A549 (cell line): ENCODE measurements at regions not wholly inside any gene's neighbourhood (a gene's known extent, or its start where the extent isn't known, plus 50 kb on each side); places are given as distances from the start of the nearest gene placed in this dataset.

Source experiments
- ATAC-seq, 2 experiments: fragments of 200-7000 bp in 1 of 2; fragments of >200 bp in 1 of 2; cut with Nextera tagmentation in 1 of 2; cut with Tn5 transposase in 1 of 2; 3 replicates each; pipeline versions ENCODE4 v1.8.0 to v1.9.1; 2018 to 2020; ENCODE audit warnings: mild to moderate bottlenecking in 1 of 2, moderate library complexity in 1 of 2
- CTCF ChIA-PET: fragments of 300-600 bp; sonication (Branson Sonifier 250); formaldehyde crosslinking; extraction: SDS; loops from one replicate; lab custom pipeline; 2021; ENCODE audit warnings: antibody characterized with exemption, inconsistent platforms; lab: Yijun Ruan, JAX
- POLR2A ChIA-PET: fragments of 350-600 bp; formaldehyde crosslinking; extraction: SDS; loops from one replicate; lab custom pipeline; 2021; ENCODE audit warnings: antibody characterized with exemption, inconsistent platforms; lab: Yijun Ruan, JAX
- DNase-seq, 2 experiments: peaks; one replicate each; pipeline versions ENCODE4 v3.0.0 to v3.0.0-alpha.2; 2011 to 2016; ENCODE audit warnings: low read depth in 1 of 2, low spot score in 1 of 2
- FAIRE-seq: peaks from 2 replicates; lab custom pipeline; 2011; peaks lifted over from hg19 to GRCh38; lab: Jason Lieb, UNC
- H3K27ac ChIP-seq, 2 experiments: fragments of >200 bp; sonication (Bioruptor Twin); formaldehyde crosslinking; 3 replicates each; pipeline ENCODE4 v1.5.1; 2016 to 2017
- H3K4me1 ChIP-seq: fragments of >200 bp; sonication (Bioruptor Twin); formaldehyde crosslinking; 3 replicates; pipeline ENCODE4 v1.6.1; 2016
- H3K4me2 ChIP-seq: fragments of >200 bp; sonication (Bioruptor Twin); formaldehyde crosslinking; 3 replicates; pipeline ENCODE4 v1.6.1; 2016
- H3K4me3 ChIP-seq: fragments of >200 bp; sonication (Bioruptor Twin); formaldehyde crosslinking; 3 replicates; pipeline ENCODE4 v1.5.1; 2016
- H3K9me3 ChIP-seq: fragments of >200 bp; sonication (Bioruptor Twin); formaldehyde crosslinking; 3 replicates; pipeline ENCODE4 v1.6.1; 2016
- CEBPB ChIP-seq, 2 experiments: fragments of >200 bp in 1 of 2; sonication (Bioruptor Twin) in 1 of 2; formaldehyde crosslinking in 1 of 2; IDR thresholded peaks; 2 replicates each; pipeline ENCODE4 v1.6.1; 2012 to 2016
- ESRRA ChIP-seq: fragments of 150-350 bp; IDR thresholded peaks from 2 replicates; pipeline ENCODE4 v1.6.1; 2014; ENCODE audit warnings: mild to moderate bottlenecking, low read length, borderline replicate concordance
- FOXS1 ChIP-seq: fragments of 250-450 bp; sonication (Bioruptor Pico); IDR thresholded peaks from 2 replicates; pipeline ENCODE4 v1.5.0; 2020; ENCODE audit warnings: mild to moderate bottlenecking, moderate library complexity
- GATA3 ChIP-seq: IDR thresholded peaks from 2 replicates; pipeline ENCODE4 v1.6.1; 2012; ENCODE audit warnings: borderline replicate concordance
- HEYL ChIP-seq: fragments of 250-450 bp; sonication (Bioruptor Pico); IDR thresholded peaks from 2 replicates; pipeline ENCODE4 v1.8.0; 2021; ENCODE audit warnings: mild to moderate bottlenecking, moderate library complexity
- HOXB13 ChIP-seq: fragments of 250-450 bp; sonication (Bioruptor Pico); IDR thresholded peaks from 2 replicates; pipeline ENCODE4 v1.5.0; 2020; ENCODE audit warnings: low read depth, mild to moderate bottlenecking, moderate library complexity
- HOXB5 ChIP-seq: fragments of 250-450 bp; sonication (Bioruptor Pico); IDR thresholded peaks from 2 replicates; pipeline ENCODE4 v1.5.0; 2020; ENCODE audit warnings: mild to moderate bottlenecking, moderate library complexity
- JUNB ChIP-seq: fragments of >200 bp; sonication (Bioruptor Twin); formaldehyde crosslinking; IDR thresholded peaks from 2 replicates; pipeline ENCODE4 v1.6.1; 2016
- KDM5A ChIP-seq: fragments of 200-600 bp; sonication (generic); IDR thresholded peaks from 2 replicates; pipeline ENCODE4 v1.6.1; 2016; ENCODE audit warnings: antibody characterized with exemption, mild to moderate bottlenecking
- MAFK ChIP-seq: fragments of 450-650 bp; IDR thresholded peaks from 2 replicates; pipeline ENCODE4 v1.6.1; 2014; ENCODE audit not compliant: partially characterized antibody
- MYC ChIP-seq: IDR thresholded peaks from 2 replicates; pipeline ENCODE4 v1.6.1; 2012; ENCODE audit warnings: mild to moderate bottlenecking, inconsistent platforms, low read length, improper control_type of control experiment, borderline replicate concordance
- POLR2A ChIP-seq: IDR thresholded peaks from 2 replicates; pipeline ENCODE4 v1.6.1; 2012; ENCODE audit warnings: mild to moderate bottlenecking, low read length
- RAD21 ChIP-seq, 2 experiments: fragments of >200 bp in 1 of 2; sonication (Bioruptor Twin) in 1 of 2; formaldehyde crosslinking in 1 of 2; IDR thresholded peaks in 1 of 2; conservative IDR thresholded peaks in 1 of 2; 2 replicates in 1 of 2; 3 replicates in 1 of 2; pipeline ENCODE4 v1.6.1; 2012 to 2018; ENCODE audit warnings: inconsistent platforms in 1 of 2
- RCOR1 ChIP-seq: fragments of 150-350 bp; IDR thresholded peaks from 2 replicates; pipeline ENCODE4 v1.6.1; 2014; ENCODE audit warnings: antibody characterized with exemption, low read length, low read depth
- ZNF302 ChIP-seq: fragments of 250-450 bp; sonication (Bioruptor Pico); IDR thresholded peaks from 2 replicates; pipeline ENCODE4 v1.9.0; 2021; ENCODE audit warnings: inconsistent platforms, mild to moderate bottlenecking, moderate library complexity
- WGBS: methylation state at CpG from one replicate; pipeline ENCODE4 v1.1.6; 2017; ENCODE audit errors: missing lambda C conversion rate; 5-methylcytosine and 5-hydroxymethylcytosine counted together
- TF ChIP-seq, protein P1 (sequence below): IDR thresholded peaks from 2 replicates; pipeline ENCODE4 v1.6.1; 2012
- TF ChIP-seq, protein P2 (sequence below): fragments of 450-650 bp; IDR thresholded peaks from 2 replicates; pipeline ENCODE4 v1.6.1; 2014; ENCODE audit warnings: antibody characterized with exemption
- TF ChIP-seq, protein P3 (sequence below): fragments of 250-450 bp; sonication (Bioruptor Pico); IDR thresholded peaks from 2 replicates; pipeline ENCODE4 v1.5.0; 2020; ENCODE audit warnings: low read depth, mild to moderate bottlenecking, moderate library complexity

DNA sequence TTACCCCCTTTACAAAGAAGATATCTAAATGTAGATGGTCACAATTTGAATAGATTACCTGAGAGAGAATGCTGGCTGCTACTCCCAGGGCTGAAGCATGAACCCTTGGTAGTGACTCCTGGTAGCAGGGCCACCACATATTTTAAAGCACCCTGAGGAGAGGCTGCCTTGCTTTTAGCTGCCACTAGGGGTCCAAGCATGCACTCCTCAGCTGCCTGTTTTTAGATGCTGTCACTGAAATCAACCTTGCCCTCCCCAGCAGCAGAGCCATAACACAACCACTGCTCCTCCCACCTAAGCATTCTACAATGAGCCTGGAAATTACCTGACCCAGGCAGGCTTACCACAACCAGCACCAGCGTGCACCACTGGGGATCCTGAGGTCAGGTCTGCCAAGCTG is 850.9 kb downstream of the FAM133A start:
- CTCF ChIA-PET, result no interaction called here
- POLR2A ChIA-PET, result no interaction called here
- no peak for DNase-seq

DNA sequence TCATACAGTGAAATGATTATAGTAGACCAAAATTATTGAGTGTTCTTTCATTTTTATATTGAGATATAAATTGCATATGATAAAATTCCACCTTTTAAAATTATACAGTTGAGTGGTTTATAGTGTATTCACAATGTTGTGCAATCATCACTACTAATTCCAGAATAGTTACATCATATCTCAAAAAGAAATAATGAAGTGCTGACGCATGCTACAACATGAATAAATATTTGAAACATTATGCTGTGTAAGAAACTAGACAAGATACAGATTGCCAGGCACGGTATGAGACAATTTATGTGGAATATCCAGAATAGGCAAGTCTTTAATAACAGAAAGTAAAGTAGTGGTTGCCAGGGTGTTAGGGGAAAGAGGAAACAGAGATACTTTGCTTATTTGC is 871.7 kb downstream of the FAM133A start:
- Histone ChIP-seq H3K4me2 (no peak overlapping the region), H3K4me1 (no peaks in the 10 kb centered on the region), H3K9me3 (no peaks in the 10 kb centered on the region), H3K4me3 (no peak overlapping the region), H3K27ac (no peak overlapping the region)
- 24% methylated on average over 2 of the region's 2 CpGs for WGBS
- no peak for DNase-seq
- no peak for ATAC-seq
- POLR2A ChIA-PET, result no interaction called here
- TF ChIP-seq HOXB13 (CRISPR knock-in tag) (no peak), MYC (no peak), RCOR1 (no peak)
- FAIRE-seq, result no peak
- CTCF ChIA-PET, result no interaction called here

More for the DNA sequence above, 850.9 kb downstream of the FAM133A start:
- ATAC-seq (no peak), FAIRE-seq (no peak)
- no peaks in the 10 kb centered on the region for H3K4me1 ChIP-seq
- H3K4me3 ChIP-seq, result no peak overlapping the region
- TF ChIP-seq MYC, result no peak
- TF ChIP-seq JUNB, result no peak
- no peak for TF ChIP-seq ESRRA
- TF ChIP-seq, protein P1, sequence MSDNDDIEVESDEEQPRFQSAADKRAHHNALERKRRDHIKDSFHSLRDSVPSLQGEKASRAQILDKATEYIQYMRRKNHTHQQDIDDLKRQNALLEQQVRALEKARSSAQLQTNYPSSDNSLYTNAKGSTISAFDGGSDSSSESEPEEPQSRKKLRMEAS, result no peak
- TF ChIP-seq, protein P2, sequence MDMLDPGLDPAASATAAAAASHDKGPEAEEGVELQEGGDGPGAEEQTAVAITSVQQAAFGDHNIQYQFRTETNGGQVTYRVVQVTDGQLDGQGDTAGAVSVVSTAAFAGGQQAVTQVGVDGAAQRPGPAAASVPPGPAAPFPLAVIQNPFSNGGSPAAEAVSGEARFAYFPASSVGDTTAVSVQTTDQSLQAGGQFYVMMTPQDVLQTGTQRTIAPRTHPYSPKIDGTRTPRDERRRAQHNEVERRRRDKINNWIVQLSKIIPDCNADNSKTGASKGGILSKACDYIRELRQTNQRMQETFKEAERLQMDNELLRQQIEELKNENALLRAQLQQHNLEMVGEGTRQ, result no peak
- TF ChIP-seq HOXB5 (CRISPR knock-in tag), result no peak
- no peak for TF ChIP-seq MAFK
- TF ChIP-seq RAD21 (conservative IDR thresholded peaks at IDR 0.05 in 1 of 2, IDR thresholded peaks at IDR 0.05 in 1 of 2), result no peak
- no peak for TF ChIP-seq KDM5A
- TF ChIP-seq GATA3, result no peak
- TF ChIP-seq RCOR1, result no peak
- no peak for TF ChIP-seq POLR2A
- no peak overlapping the region for H3K4me2 ChIP-seq
- no peaks in the 10 kb centered on the region for H3K9me3 ChIP-seq
- H3K27ac ChIP-seq, result no peak overlapping the region
- no CpG with 5 or more reads among the region's 1 CpG for WGBS

DNA sequence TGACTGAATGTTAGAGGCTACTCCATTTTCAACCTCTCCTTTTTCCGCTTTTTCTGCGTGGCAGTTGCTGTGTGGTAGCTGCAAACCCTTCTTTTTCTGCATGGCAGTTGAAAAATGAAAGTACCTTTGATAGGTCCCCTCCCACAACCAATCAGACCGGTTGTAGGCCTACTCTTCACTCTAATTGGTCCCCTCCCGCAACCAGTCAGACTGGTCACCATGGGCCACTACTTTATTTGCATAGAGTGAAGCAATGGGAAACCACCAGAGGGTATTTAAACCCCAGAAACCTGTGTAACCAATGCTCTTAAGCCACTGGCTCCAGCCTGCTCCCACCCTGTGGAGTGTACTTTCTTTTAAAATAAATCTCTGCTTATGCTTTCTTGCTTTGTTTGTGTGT is 877.8 kb downstream of the FAM133A start:
- DNase-seq (no peak), ATAC-seq (no peak), FAIRE-seq (no peak)
- ChIA-PET CTCF (no interaction called here), POLR2A (no interaction called here)
- TF ChIP-seq ESRRA, result no peak
- Histone ChIP-seq H3K27ac (no peak overlapping the region), H3K9me3 (no peaks in the 10 kb centered on the region), H3K4me1 (no peaks in the 10 kb centered on the region), H3K4me3 (no peak overlapping the region), H3K4me2 (no peak overlapping the region)
- 40% methylated on average over 4 of the region's 4 CpGs for WGBS

DNA sequence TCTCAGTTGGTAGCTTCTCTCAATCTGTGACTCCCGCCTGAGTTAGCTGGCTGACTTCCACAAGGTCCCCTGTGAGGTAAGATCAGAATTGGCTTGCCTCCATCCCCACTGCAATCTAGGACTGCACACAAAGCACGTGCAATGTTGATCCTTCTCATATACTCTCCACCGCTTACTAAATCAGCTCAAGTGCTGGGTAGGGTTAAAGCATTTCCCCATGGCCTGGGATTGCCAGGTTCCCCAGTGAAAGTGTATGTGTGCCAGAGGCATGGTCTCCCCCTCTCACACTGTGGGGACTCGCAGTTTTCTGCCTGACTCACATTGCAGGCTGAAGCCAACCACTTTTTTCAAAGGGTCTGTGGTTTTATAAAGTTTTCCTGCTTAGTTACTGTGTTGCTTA is 886.9 kb downstream of the FAM133A start:
- FAIRE-seq, result no peak

More for the DNA sequence above, 886.9 kb downstream of the FAM133A start:
- no peaks in the 10 kb centered on the region for H3K4me1 ChIP-seq
- ChIA-PET POLR2A (no interaction called here), CTCF (no interaction called here)
- ATAC-seq (no peak), DNase-seq (no peak)
- no peaks in the 10 kb centered on the region for H3K9me3 ChIP-seq
- 34% methylated on average over 4 of the region's 4 CpGs for WGBS
- no peak overlapping the region for H3K4me3 ChIP-seq
- no peak overlapping the region for H3K27ac ChIP-seq
- TF ChIP-seq ZNF302 (CRISPR knock-in tag) (no peak), CEBPB (IDR thresholded peaks at IDR 0.05) (no peak), FOXS1 (CRISPR knock-in tag) (no peak), HEYL (CRISPR knock-in tag) (no peak), POLR2A (no peak), RCOR1 (no peak)
- TF ChIP-seq, protein P3, sequence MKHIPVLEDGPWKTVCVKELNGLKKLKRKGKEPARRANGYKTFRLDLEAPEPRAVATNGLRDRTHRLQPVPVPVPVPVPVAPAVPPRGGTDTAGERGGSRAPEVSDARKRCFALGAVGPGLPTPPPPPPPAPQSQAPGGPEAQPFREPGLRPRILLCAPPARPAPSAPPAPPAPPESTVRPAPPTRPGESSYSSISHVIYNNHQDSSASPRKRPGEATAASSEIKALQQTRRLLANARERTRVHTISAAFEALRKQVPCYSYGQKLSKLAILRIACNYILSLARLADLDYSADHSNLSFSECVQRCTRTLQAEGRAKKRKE (CRISPR knock-in tag), result no peak
- H3K4me2 ChIP-seq, result no peak overlapping the region
